ENCODE measurements at regions not wholly inside any gene's neighbourhood (a gene's known extent, or its start where the extent isn't known, plus 50 kb on each side); places are given as distances from the start of the nearest gene placed in this dataset.

DNA sequence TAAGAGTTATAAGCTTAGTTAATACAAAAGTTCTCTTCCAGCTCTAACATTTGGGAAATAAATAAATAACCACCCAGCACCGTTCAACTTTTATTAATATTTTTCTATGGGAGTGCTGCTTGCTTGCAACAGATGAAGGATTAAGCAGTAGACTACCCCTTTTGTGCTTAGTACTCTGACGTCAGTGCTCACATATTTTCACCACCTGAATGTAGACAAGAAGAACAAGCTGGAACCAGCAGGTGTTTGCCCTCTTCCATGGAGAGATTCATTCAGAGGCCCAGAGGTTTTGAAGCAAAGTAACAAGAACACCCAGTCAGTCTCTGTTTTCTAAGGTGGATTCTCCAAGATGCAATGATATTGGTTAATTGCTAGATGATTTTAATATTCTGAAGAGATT, 307.1 kb upstream of the PIK3C3 start:
- no peak for TF ChIP-seq FOXK2 (IDR thresholded peaks at IDR 0.05)
- no peak for TF ChIP-seq SP1 (IDR thresholded peaks at IDR 0.05)
- TF ChIP-seq L3MBTL2 (conservative IDR thresholded peaks at IDR 0.05): no peak
- no peak for TF ChIP-seq FOXM1 (IDR thresholded peaks at IDR 0.05; ENCODE audit: borderline replicate concordance)
- no peak for TF ChIP-seq LEF1 (IDR thresholded peaks at IDR 0.05; ENCODE audit: borderline replicate concordance)

All from HEK293T (cell line).